ENCODE measurements at regions not wholly inside any gene's neighbourhood (a gene's known extent, or its start where the extent isn't known, plus 50 kb on each side); places are given as distances from the start of the nearest gene placed in this dataset.

DNA sequence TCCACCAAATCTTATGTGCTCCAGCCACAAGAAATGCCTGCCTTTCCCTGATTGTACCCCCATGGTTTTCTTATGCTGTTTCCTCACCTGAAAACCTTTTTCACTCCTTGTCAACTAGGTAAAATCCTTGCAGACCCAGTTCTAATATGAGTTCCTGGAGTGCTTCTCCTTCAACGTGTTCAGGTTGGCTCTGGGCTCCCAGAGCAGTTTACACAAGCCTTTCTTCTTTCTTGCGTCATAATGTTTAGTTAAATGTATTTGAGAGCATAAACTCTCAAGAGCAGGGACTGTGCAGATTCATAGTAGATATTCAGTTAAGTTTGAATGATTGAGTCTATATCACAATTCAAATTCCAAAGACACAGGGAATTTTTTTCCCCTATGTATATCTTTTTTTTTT, 484.8 kb upstream of the CCDC196 start:
- H2BK5ac ChIP-seq (ENCODE audit: low read depth, low read length, poor library complexity, severe bottlenecking), result no peak overlapping the region
- no peak overlapping the region for H3K4ac ChIP-seq (ENCODE audit: low read depth, low read length)
- no peak overlapping the region for H3K23ac ChIP-seq (ENCODE audit: low read depth, low read length)
- H4K5ac ChIP-seq (ENCODE audit: low read depth, low read length), result no peak overlapping the region
- no peaks in the 10 kb centered on the region for H3K79me1 ChIP-seq (ENCODE audit: low read depth in 1 of 2, low read length in 2 of 2)
- no peak for ATAC-seq (ENCODE audit: low read depth)
- no peak overlapping the region for H2BK15ac ChIP-seq (ENCODE audit: low read depth, low read length)
- no peaks in the 10 kb centered on the region for H3K27me3 ChIP-seq (ENCODE audit: control insufficient read depth, insufficient read depth, low read length)
- H2BK20ac ChIP-seq (ENCODE audit: low read depth, low read length), result no peak overlapping the region
- no peak overlapping the region for H2AK9ac ChIP-seq (replicated peaks; ENCODE audit: low read depth, low read length, poor library complexity)
- BruUV-seq (replicated peaks), result no TSS peak
- in situ Hi-C loops (cut with MboI; ENCODE audit: low sequenced_read_pairs), result no loop called here
- no peak overlapping the region for H3K14ac ChIP-seq (replicated peaks; ENCODE audit: low read depth, low read length)
- H3K27ac ChIP-seq (ENCODE audit: insufficient read depth, low read length), result no peak overlapping the region
- no peak overlapping the region for H3K9ac ChIP-seq (ENCODE audit: low read depth, low read length)
- H3K36me3 ChIP-seq (ENCODE audit: control insufficient read depth, insufficient read depth, low read length), result no peaks in the 10 kb centered on the region
- H3K9me1 ChIP-seq (ENCODE audit: insufficient read depth, low read length), result no peaks in the 10 kb centered on the region
- H3K56ac ChIP-seq (ENCODE audit: extremely low read depth, insufficient read depth, low read length), result no peak overlapping the region
- no peak for TF ChIP-seq BHLHE40 (IDR thresholded peaks at IDR 0.05; ENCODE audit: low read depth, low read length)
- 0 out of 2 replicates have a peak, but pooled peaks have one; percentile 24 for TF ChIP-seq CEBPB (IDR thresholded peaks at IDR 0.05; ENCODE audit: low read depth, low read length)
- no peak overlapping the region for H3K18ac ChIP-seq (ENCODE audit: low read depth, low read length)
- ChIA-PET CTCF (no interaction called here), POLR2A (ENCODE audit: unreplicated experiment) (no interaction called here)
- H2AK5ac ChIP-seq (ENCODE audit: low read depth, low read length), result no peak overlapping the region
- no peak overlapping the region for H2AFZ ChIP-seq (replicated peaks; ENCODE audit: low read length, poor library complexity)
- no peak for DNase-seq
- no peaks in the 10 kb centered on the region for H4K20me1 ChIP-seq (ENCODE audit: insufficient read depth, low read length)
- H4K91ac ChIP-seq (ENCODE audit: insufficient read depth, low read depth, low read length), result no peak overlapping the region
- WGBS, 2 experiments (ENCODE audit: extremely low coverage in 2 of 2, insufficient read length in 1 of 2), result no CpG with 5 or more reads among the region's 2 CpGs
- H3K4me3 ChIP-seq (ENCODE audit: insufficient read depth, low read depth, low read length), result no peak overlapping the region
- dilution Hi-C loops (cut with HindIII; ENCODE audit: low sequenced_read_pairs, unreplicated experiment), result no loop called here
- no peak overlapping the region for H4K8ac ChIP-seq (ENCODE audit: low read depth in 2 of 2, low read length in 2 of 2)
- no peaks in the 10 kb centered on the region for H3K4me1 ChIP-seq (ENCODE audit: control insufficient read depth, insufficient read depth, low read length)
- intact Hi-C loops (cut with micrococcal nuclease), result no loop called here
- peaks cover 7% of the 10 kb centered on the region for H3K9me3 ChIP-seq (ENCODE audit: control insufficient read depth, insufficient read depth, low read length)
- no peak overlapping the region for H3K4me2 ChIP-seq (ENCODE audit: low read depth, low read length)
- H2BK120ac ChIP-seq (ENCODE audit: low read depth, low read length), result no peak overlapping the region
